Upper lobe of right lung (tissue), 1 donor: ENCODE measurements at regions not wholly inside any gene's neighbourhood (a gene's known extent, or its start where the extent isn't known, plus 50 kb on each side); places are given as distances from the start of the nearest gene placed in this dataset.

ENCODE experiments used
- ATAC-seq: fragments of 200-7000 bp; cut with Tn5 transposase; one replicate; pipeline ENCODE4 v1.9.1; 2020; ENCODE audit warnings: mild to moderate bottlenecking, moderate library complexity
- DNase-seq: peaks from one replicate; pipeline ENCODE4 v3.0.0-alpha.2; 2020
- H3K27ac ChIP-seq: fragments of 200-600 bp; one replicate; pipeline ENCODE4 v1.8.0; 2022
- H3K27me3 ChIP-seq: fragments of 200-600 bp; one replicate; pipeline ENCODE4 v1.8.0; 2022; ENCODE audit warnings: mild to moderate bottlenecking
- H3K36me3 ChIP-seq: fragments of 200-600 bp; one replicate; pipeline ENCODE4 v1.8.0; 2022
- H3K4me1 ChIP-seq: fragments of 200-600 bp; one replicate; pipeline ENCODE4 v1.8.0; 2022
- H3K4me3 ChIP-seq: fragments of 200-600 bp; one replicate; pipeline ENCODE4 v1.8.0; 2022; ENCODE audit warnings: mild to moderate bottlenecking
- H3K9me3 ChIP-seq: fragments of 200-600 bp; one replicate; pipeline ENCODE4 v1.8.0; 2022
- intact Hi-C: fragments of 100-400 bp; cut with DNase I; formaldehyde crosslinking; loops from one replicate; pipeline ENCODE4 v1.11.0; 2022
- TF ChIP-seq, protein P1 (sequence below): fragments of 200-600 bp; IDR thresholded peaks from one replicate; pipeline ENCODE4 v1.8.0; 2022; ENCODE audit warnings: antibody characterized with exemption
- donor health status: DM: no; HTN: yes; CAD: no; lungs with severe emphysema.

DNA sequence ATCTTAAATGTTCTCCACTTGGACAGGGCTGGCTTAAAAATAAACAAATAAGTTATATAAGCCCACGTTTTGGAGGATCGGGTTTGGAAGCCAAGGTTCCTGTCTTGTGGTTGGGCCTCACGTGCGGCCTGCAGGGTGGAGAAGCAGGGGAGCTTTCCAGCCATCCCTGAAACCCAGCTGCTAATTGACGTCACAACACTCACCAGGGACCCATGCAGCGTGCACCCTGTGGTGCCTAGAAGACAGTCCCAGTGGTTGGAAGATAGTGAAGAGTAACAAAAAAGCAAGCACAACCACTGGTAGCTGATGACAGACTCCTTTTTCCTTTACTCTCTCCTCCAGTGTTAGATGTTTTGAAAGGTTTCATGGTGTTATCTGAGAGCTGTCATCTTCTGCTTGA is 142.0 kb upstream of the RBPJ start:
- H3K27me3 ChIP-seq: peaks cover 5% of the 10 kb centered on the region
- no peaks in the 10 kb centered on the region for H3K36me3 ChIP-seq
- no peaks in the 10 kb centered on the region for H3K9me3 ChIP-seq
- H3K4me3 ChIP-seq: no peak overlapping the region
- TF ChIP-seq, protein P1, sequence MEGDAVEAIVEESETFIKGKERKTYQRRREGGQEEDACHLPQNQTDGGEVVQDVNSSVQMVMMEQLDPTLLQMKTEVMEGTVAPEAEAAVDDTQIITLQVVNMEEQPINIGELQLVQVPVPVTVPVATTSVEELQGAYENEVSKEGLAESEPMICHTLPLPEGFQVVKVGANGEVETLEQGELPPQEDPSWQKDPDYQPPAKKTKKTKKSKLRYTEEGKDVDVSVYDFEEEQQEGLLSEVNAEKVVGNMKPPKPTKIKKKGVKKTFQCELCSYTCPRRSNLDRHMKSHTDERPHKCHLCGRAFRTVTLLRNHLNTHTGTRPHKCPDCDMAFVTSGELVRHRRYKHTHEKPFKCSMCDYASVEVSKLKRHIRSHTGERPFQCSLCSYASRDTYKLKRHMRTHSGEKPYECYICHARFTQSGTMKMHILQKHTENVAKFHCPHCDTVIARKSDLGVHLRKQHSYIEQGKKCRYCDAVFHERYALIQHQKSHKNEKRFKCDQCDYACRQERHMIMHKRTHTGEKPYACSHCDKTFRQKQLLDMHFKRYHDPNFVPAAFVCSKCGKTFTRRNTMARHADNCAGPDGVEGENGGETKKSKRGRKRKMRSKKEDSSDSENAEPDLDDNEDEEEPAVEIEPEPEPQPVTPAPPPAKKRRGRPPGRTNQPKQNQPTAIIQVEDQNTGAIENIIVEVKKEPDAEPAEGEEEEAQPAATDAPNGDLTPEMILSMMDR: no peak
- H3K4me1 ChIP-seq: peaks cover 6% of the 10 kb centered on the region
- no peak overlapping the region for H3K27ac ChIP-seq
- no peak for DNase-seq
- intact Hi-C loops: no loop called here
- ATAC-seq: no peak

GRCh38 chr4:26179316-26179760 is 141.5 kb upstream of the RBPJ start:
- Histone ChIP-seq H3K27me3 (peaks cover 5% of the 10 kb centered on the region), H3K36me3 (no peaks in the 10 kb centered on the region), H3K4me3 (no peak overlapping the region), H3K9me3 (no peaks in the 10 kb centered on the region), H3K4me1 (peaks cover 6% of the 10 kb centered on the region), H3K27ac (no peak overlapping the region)
- TF ChIP-seq, protein P1: no peak
- intact Hi-C loops: no loop called here
- ATAC-seq (no peak), DNase-seq (no peak)

DNA sequence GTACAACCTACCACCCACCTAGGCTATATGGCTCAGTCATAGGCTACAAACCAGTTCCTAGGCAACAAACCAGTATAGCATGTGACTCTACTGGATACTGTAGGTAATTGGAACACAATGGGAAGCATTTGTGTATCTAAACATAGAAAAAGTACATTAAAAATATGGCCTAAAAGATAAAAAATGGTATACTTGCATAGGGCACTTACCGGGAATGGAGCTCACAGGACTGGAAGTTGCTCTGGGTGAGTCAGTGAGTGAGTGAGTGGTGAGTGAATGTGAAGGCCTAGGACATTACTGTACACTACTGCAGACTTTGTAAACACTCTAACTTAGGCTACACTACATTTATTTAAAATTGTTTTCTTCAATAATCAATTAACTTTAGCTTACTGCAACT is 139.2 kb upstream of the RBPJ start:
- intact Hi-C loops: no loop called here
- Histone ChIP-seq H3K4me3 (no peak overlapping the region), H3K27ac (no peak overlapping the region), H3K9me3 (no peaks in the 10 kb centered on the region), H3K27me3 (no peaks in the 10 kb centered on the region), H3K36me3 (no peaks in the 10 kb centered on the region), H3K4me1 (peaks cover 6% of the 10 kb centered on the region)
- TF ChIP-seq, protein P1: no peak
- ATAC-seq (no peak), DNase-seq (no peak)

GRCh38 chr4:26183017-26183416 is 137.8 kb upstream of the RBPJ start:
- intact Hi-C loops: no loop called here

DNA sequence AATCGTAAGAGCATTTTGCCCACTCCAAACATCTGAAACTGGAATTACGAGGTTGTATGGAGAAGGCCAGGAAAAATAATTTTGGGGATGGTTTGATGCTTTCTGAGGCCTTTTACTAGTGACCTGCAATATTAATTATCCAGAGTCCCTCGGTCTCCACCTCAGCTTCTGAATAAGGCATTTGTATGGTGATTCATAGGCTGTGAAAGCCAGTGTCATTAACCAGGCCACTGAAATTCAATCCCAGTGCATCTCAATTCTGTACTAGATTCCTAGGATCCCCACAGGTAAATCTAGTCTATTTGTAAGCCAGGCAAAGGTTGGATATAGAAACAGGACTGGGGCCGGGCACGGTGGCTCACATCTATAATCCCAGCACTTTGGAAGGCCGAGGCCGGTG is 135.4 kb upstream of the RBPJ start:
- TF ChIP-seq, protein P1: no peak
- H3K27ac ChIP-seq: no peak overlapping the region
- no peak for DNase-seq

More at GRCh38 chr4:26183017-26183416, 137.8 kb upstream of the RBPJ start:
- no peaks in the 10 kb centered on the region for H3K27me3 ChIP-seq
- TF ChIP-seq, protein P1: no peak
- H3K27ac ChIP-seq: no peak overlapping the region
- peaks cover 6% of the 10 kb centered on the region for H3K4me1 ChIP-seq
- no peak for ATAC-seq
- no peaks in the 10 kb centered on the region for H3K9me3 ChIP-seq
- no peak for DNase-seq
- H3K4me3 ChIP-seq: no peak overlapping the region
- H3K36me3 ChIP-seq: no peaks in the 10 kb centered on the region

DNA sequence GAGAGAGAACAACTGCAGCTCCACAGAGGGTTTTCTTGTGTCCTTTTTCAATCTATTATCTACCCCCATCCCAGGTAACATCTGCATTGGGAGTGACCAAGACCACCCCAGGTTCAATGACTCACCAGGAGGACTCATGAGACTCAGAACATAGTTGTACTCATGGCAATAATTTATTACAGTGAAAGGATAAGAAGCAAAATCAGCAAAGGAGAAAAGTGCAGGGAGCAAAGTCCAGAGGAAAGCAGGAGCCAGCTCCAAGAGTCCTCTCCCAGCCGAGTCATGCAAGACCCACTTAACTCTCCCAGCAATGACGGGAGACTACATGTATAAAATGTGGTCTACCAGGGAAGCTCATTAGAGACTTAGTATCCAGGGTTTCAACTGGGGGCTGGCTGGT is 129.5 kb upstream of the RBPJ start:
- no peak overlapping the region for H3K27ac ChIP-seq

More for the DNA sequence above, 135.4 kb upstream of the RBPJ start:
- Histone ChIP-seq H3K36me3 (no peaks in the 10 kb centered on the region), H3K4me3 (no peak overlapping the region), H3K9me3 (no peaks in the 10 kb centered on the region), H3K27me3 (no peaks in the 10 kb centered on the region), H3K4me1 (no peaks in the 10 kb centered on the region)
- ATAC-seq: no peak
- intact Hi-C loops: no loop called here

More for the DNA sequence above, 129.5 kb upstream of the RBPJ start:
- DNase-seq (no peak), ATAC-seq (no peak)
- Histone ChIP-seq H3K36me3 (no peaks in the 10 kb centered on the region), H3K27me3 (no peaks in the 10 kb centered on the region), H3K4me3 (no peak overlapping the region), H3K9me3 (no peaks in the 10 kb centered on the region), H3K4me1 (no peaks in the 10 kb centered on the region)
- intact Hi-C loops: no loop called here
- TF ChIP-seq, protein P1: no peak
